IMR-90 (cell line): ENCODE measurements at regions not wholly inside any gene's neighbourhood (a gene's known extent, or its start where the extent isn't known, plus 50 kb on each side); places are given as distances from the start of the nearest gene placed in this dataset.

ENCODE experiments used
- ATAC-seq: fragments of 200-7000 bp; cut with Tn5 transposase; 2 replicates; pipeline ENCODE4 v1.9.1; 2020; ENCODE audit warnings: low read depth, mild to moderate bottlenecking, moderate library complexity
- BruUV-seq: library from RNA; stranded (reverse); fragments of 400-500 nt; replicated peaks from 2 replicates; lab custom pipeline; 2021; lab: Mats Ljungman, UMichigan
- CTCF ChIA-PET: fragments of 300-600 bp; formaldehyde crosslinking; extraction: SDS; loops from one replicate; lab custom pipeline; 2021; ENCODE audit warnings: antibody characterized with exemption; lab: Yijun Ruan, JAX
- POLR2A ChIA-PET: fragments of 300-600 bp; sonication (Branson Sonifier 250); formaldehyde crosslinking; loops from one replicate; lab custom pipeline; 2022; ENCODE audit warnings: antibody characterized with exemption; ENCODE audit not compliant: unreplicated experiment; lab: Charles Lee
- DNase-seq: peaks from one replicate; pipeline ENCODE4 v3.0.0; 2013
- H2AFZ ChIP-seq: replicated peaks from 2 replicates; pipeline ENCODE3; 2013; ENCODE audit warnings: low read length, mild to moderate bottlenecking; ENCODE audit not compliant: poor library complexity
- H2AK5ac ChIP-seq: 2 replicates; pipeline ENCODE4 v1.6.1; 2013; ENCODE audit warnings: low read depth, low read length, inconsistent platforms
- H2AK9ac ChIP-seq: replicated peaks from 2 replicates; pipeline ENCODE3; 2013; ENCODE audit warnings: mild to moderate bottlenecking, low read depth, low read length, moderate library complexity; ENCODE audit not compliant: poor library complexity
- H2BK120ac ChIP-seq: 2 replicates; pipeline ENCODE4 v1.6.1; 2013; ENCODE audit warnings: low read depth, low read length, inconsistent platforms
- H2BK15ac ChIP-seq: 3 replicates; pipeline ENCODE4 v1.6.1; 2013; ENCODE audit warnings: low read depth, low read length, inconsistent platforms
- H2BK20ac ChIP-seq: 2 replicates; pipeline ENCODE4 v1.6.1; 2013; ENCODE audit warnings: low read depth, mild to moderate bottlenecking, inconsistent platforms, low read length, moderate library complexity
- H2BK5ac ChIP-seq: 2 replicates; pipeline ENCODE4 v1.6.1; 2013; ENCODE audit warnings: mild to moderate bottlenecking, low read depth, low read length, inconsistent platforms; ENCODE audit not compliant: poor library complexity, severe bottlenecking
- H3K14ac ChIP-seq: replicated peaks from 2 replicates; pipeline ENCODE4 v1.6.1; 2013; ENCODE audit warnings: low read depth, low read length, inconsistent platforms
- H3K18ac ChIP-seq: 2 replicates; pipeline ENCODE4 v1.6.1; 2013; ENCODE audit warnings: low read depth, low read length, control low read depth
- H3K23ac ChIP-seq: 2 replicates; pipeline ENCODE4 v1.6.1; 2013; ENCODE audit warnings: low read depth, low read length, inconsistent platforms
- H3K27ac ChIP-seq: 2 replicates; pipeline ENCODE4 v1.5.1; 2013; ENCODE audit warnings: mild to moderate bottlenecking, control low read depth, low read length; ENCODE audit not compliant: insufficient read depth
- H3K27me3 ChIP-seq: 2 replicates; pipeline ENCODE4 v1.6.1; 2013; ENCODE audit warnings: low read length; ENCODE audit not compliant: control insufficient read depth, insufficient read depth
- H3K36me3 ChIP-seq: 2 replicates; pipeline ENCODE4 v1.6.1; 2013; ENCODE audit warnings: low read length, mixed read lengths; ENCODE audit not compliant: control insufficient read depth, insufficient read depth
- H3K4ac ChIP-seq: 2 replicates; pipeline ENCODE4 v1.6.1; 2013; ENCODE audit warnings: low read depth, low read length, inconsistent platforms
- H3K4me1 ChIP-seq: 2 replicates; pipeline ENCODE4 v1.6.1; 2013; ENCODE audit warnings: low read length, mixed read lengths; ENCODE audit not compliant: control insufficient read depth, insufficient read depth
- H3K4me2 ChIP-seq: 2 replicates; pipeline ENCODE4 v1.6.1; 2013; ENCODE audit warnings: low read depth, mild to moderate bottlenecking, control low read depth, low read length, moderate library complexity
- H3K4me3 ChIP-seq: 2 replicates; pipeline ENCODE4 v1.5.1; 2013; ENCODE audit warnings: low read depth, mild to moderate bottlenecking, control low read depth, low read length, moderate library complexity; ENCODE audit not compliant: insufficient read depth
- H3K56ac ChIP-seq: 2 replicates; pipeline ENCODE4 v1.6.1; 2013; ENCODE audit warnings: low read length, inconsistent platforms; ENCODE audit not compliant: insufficient read depth; ENCODE audit errors: extremely low read depth
- H3K79me1 ChIP-seq, 2 experiments: 2 replicates each; pipeline ENCODE4 v1.6.1; 2013; ENCODE audit warnings: low read length in 2 of 2, inconsistent platforms in 1 of 2, low read depth in 1 of 2
- H3K9ac ChIP-seq: 2 replicates; pipeline ENCODE4 v1.6.1; 2013; ENCODE audit warnings: low read depth, low read length, control low read depth
- H3K9me1 ChIP-seq: 2 replicates; pipeline ENCODE4 v1.6.1; 2013; ENCODE audit warnings: low read length, inconsistent platforms; ENCODE audit not compliant: insufficient read depth
- H3K9me3 ChIP-seq: 2 replicates; pipeline ENCODE4 v1.6.1; 2013; ENCODE audit warnings: low read length; ENCODE audit not compliant: control insufficient read depth, insufficient read depth
- H4K20me1 ChIP-seq: 2 replicates; pipeline ENCODE4 v1.6.1; 2013; ENCODE audit warnings: low read length, inconsistent platforms; ENCODE audit not compliant: insufficient read depth
- H4K5ac ChIP-seq: 2 replicates; pipeline ENCODE4 v1.6.1; 2013; ENCODE audit warnings: mild to moderate bottlenecking, low read depth, low read length, control low read depth
- H4K8ac ChIP-seq, 2 experiments: 2 replicates each; pipeline ENCODE4 v1.6.1; 2013; ENCODE audit warnings: low read depth in 2 of 2, low read length in 2 of 2, control low read depth in 1 of 2, inconsistent platforms in 1 of 2
- H4K91ac ChIP-seq: 2 replicates; pipeline ENCODE4 v1.6.1; 2013; ENCODE audit warnings: low read depth, low read length, inconsistent platforms; ENCODE audit not compliant: insufficient read depth
- CEBPB ChIP-seq: IDR thresholded peaks from 2 replicates; pipeline ENCODE4 v1.6.1; 2012; ENCODE audit warnings: low read depth, low read length, improper control_type of control experiment
- MAFK ChIP-seq: IDR thresholded peaks from 2 replicates; pipeline ENCODE4 v1.6.1; 2012; ENCODE audit warnings: low read depth, low read length, improper control_type of control experiment
- RCOR1 ChIP-seq: IDR thresholded peaks from 2 replicates; pipeline ENCODE4 v1.6.1; 2012; ENCODE audit warnings: mild to moderate bottlenecking, low read length, improper control_type of control experiment; ENCODE audit not compliant: insufficient replicate concordance
- RFX5 ChIP-seq: IDR thresholded peaks from 2 replicates; pipeline ENCODE4 v1.8.0; 2012; ENCODE audit warnings: low read depth, mild to moderate bottlenecking, low read length, moderate library complexity
- WGBS, 2 experiments: methylation state at CpG; one replicate each; pipeline versions ENCODE4 v1.1.5 to v1.1.7; 2013; ENCODE audit warnings: missing lambda C conversion rate in 2 of 2; ENCODE audit not compliant: insufficient read length in 1 of 2; ENCODE audit errors: extremely low coverage in 2 of 2; 5-methylcytosine and 5-hydroxymethylcytosine counted together
- dilution Hi-C: fragments of 300-500 bp; cut with HindIII; formaldehyde crosslinking; loops from one replicate; pipeline ENCODE4 v1.14.3; 2018; ENCODE audit warnings: low sequenced_read_pairs; ENCODE audit not compliant: unreplicated experiment
- in situ Hi-C: fragments of 300-500 bp; cut with MboI; formaldehyde crosslinking; loops from 3 replicates; pipeline ENCODE4 v1.14.3; 2019; ENCODE audit warnings: low sequenced_read_pairs, inconsistent platforms, mixed read lengths
- intact Hi-C: fragments of 100-400 bp; cut with micrococcal nuclease; formaldehyde crosslinking; loops from 2 replicates; pipeline ENCODE4 v1.10.0; 2022

- CTCF ChIA-PET: no interaction called here
- 100% methylated on average over 1 of the region's 1 CpG; no CpG with 5 or more reads in 1 of the 2 experiments for WGBS, 2 experiments
- Histone ChIP-seq H4K8ac (no peak overlapping the region), H3K56ac (no peak overlapping the region), H4K91ac (no peak overlapping the region), H3K36me3 (no peaks in the 10 kb centered on the region), H2BK5ac (no peak overlapping the region), H3K4me3 (no peak overlapping the region), H3K23ac (no peak overlapping the region), H3K4me2 (no peak overlapping the region), H3K9me3 (peaks cover 2% of the 10 kb centered on the region; the same call in 1 of the 2 replicates), H2AK5ac (no peak overlapping the region), H4K5ac (no peak overlapping the region), H3K79me1 (no peaks in the 10 kb centered on the region), H2BK15ac (no peak overlapping the region), H3K14ac (no peak overlapping the region), H2AFZ (no peak overlapping the region), H4K20me1 (no peaks in the 10 kb centered on the region), H3K9ac (no peak overlapping the region), H3K9me1 (no peaks in the 10 kb centered on the region), H2AK9ac (no peak overlapping the region), H2BK120ac (no peak overlapping the region), H3K4me1 (0 out of 2 replicates have a peak, but pooled peaks cover 2% of the 10 kb centered on the region), H3K27me3 (no peaks in the 10 kb centered on the region), H3K4ac (no peak overlapping the region), H2BK20ac (no peak overlapping the region), H3K18ac (no peak overlapping the region), H3K27ac (no peak overlapping the region)
- intact Hi-C loops (no loop called here), dilution Hi-C loops (no loop called here), in situ Hi-C loops (no loop called here)
- no peak for ATAC-seq
- TF ChIP-seq CEBPB (no peak), RFX5 (no peak), MAFK (no peak), RCOR1 (no peak)
- DNase-seq: no peak
- BruUV-seq: no TSS peak
- POLR2A ChIA-PET: no interaction called here
Observed at GRCh38 chr3:105982207-105982606, 113.4 kb upstream of the CBLB start.
